Right atrium auricular region (tissue), 2 donors: ENCODE measurements at regions not wholly inside any gene's neighbourhood (a gene's known extent, or its start where the extent isn't known, plus 50 kb on each side); places are given as distances from the start of the nearest gene placed in this dataset.

Experiments used
- DNase-seq: peaks from one replicate; pipeline ENCODE4 v3.0.0-alpha.2; 2019; ENCODE audit warnings: low spot score
- H3K27ac ChIP-seq, 2 donors: fragments of 200-600 bp; sonication (generic); 1 replicate in 1 of 2; 2 replicates in 1 of 2; pipeline ENCODE4 v1.5.1; 2016 to 2019
- H3K27me3 ChIP-seq, 2 donors: fragments of 200-600 bp; sonication (generic); one replicate each; pipeline versions ENCODE4 v1.5.1 to v1.6.0; 2017 to 2019
- H3K36me3 ChIP-seq: fragments of 200-600 bp; sonication (generic); one replicate; pipeline ENCODE4 v1.5.1; 2016
- H3K4me1 ChIP-seq, 2 donors: fragments of 200-600 bp; sonication (generic); one replicate each; pipeline versions ENCODE4 v1.5.1 to v1.6.0; 2017 to 2019
- H3K4me3 ChIP-seq, 2 donors: fragments of 200-600 bp; sonication (generic); 1 replicate in 1 of 2; 2 replicates in 1 of 2; pipeline ENCODE4 v1.5.1; 2017 to 2019; ENCODE audit warnings: mild to moderate bottlenecking in 1 of 2, moderate library complexity in 1 of 2
- H3K9me3 ChIP-seq, 2 donors: fragments of 200-600 bp; sonication (generic); one replicate each; pipeline ENCODE4 v1.5.1; 2019
- TF ChIP-seq, protein P1 (sequence below), 2 donors: fragments of 200-600 bp; sonication (generic); IDR thresholded peaks; one replicate each; pipeline ENCODE4 v1.5.1; 2019; ENCODE audit warnings: antibody characterized with exemption in 2 of 2

- peaks cover 0 to 10% of the 10 kb centered on the region in 2 donors for H3K4me1 ChIP-seq
- no peak for DNase-seq
- H3K4me3 ChIP-seq, result no peak overlapping the region
- TF ChIP-seq, protein P1, sequence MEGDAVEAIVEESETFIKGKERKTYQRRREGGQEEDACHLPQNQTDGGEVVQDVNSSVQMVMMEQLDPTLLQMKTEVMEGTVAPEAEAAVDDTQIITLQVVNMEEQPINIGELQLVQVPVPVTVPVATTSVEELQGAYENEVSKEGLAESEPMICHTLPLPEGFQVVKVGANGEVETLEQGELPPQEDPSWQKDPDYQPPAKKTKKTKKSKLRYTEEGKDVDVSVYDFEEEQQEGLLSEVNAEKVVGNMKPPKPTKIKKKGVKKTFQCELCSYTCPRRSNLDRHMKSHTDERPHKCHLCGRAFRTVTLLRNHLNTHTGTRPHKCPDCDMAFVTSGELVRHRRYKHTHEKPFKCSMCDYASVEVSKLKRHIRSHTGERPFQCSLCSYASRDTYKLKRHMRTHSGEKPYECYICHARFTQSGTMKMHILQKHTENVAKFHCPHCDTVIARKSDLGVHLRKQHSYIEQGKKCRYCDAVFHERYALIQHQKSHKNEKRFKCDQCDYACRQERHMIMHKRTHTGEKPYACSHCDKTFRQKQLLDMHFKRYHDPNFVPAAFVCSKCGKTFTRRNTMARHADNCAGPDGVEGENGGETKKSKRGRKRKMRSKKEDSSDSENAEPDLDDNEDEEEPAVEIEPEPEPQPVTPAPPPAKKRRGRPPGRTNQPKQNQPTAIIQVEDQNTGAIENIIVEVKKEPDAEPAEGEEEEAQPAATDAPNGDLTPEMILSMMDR (IDR thresholded peaks at IDR 0.05), result no peak
- no peaks in the 10 kb centered on the region for H3K36me3 ChIP-seq
- no peaks in the 10 kb centered on the region for H3K27me3 ChIP-seq
- H3K27ac ChIP-seq, result no peak overlapping the region
- no peaks in the 10 kb centered on the region for H3K9me3 ChIP-seq
These were observed 52.1 kb upstream of the DIPK1A start for GRCh38 chr1:93013145-93014065.

- Histone ChIP-seq H3K27ac (no peak overlapping the region), H3K9me3 (no peaks in the 10 kb centered on the region), H3K4me1 (peaks cover 0 to 10% of the 10 kb centered on the region in 2 donors), H3K27me3 (no peaks in the 10 kb centered on the region), H3K36me3 (no peaks in the 10 kb centered on the region), H3K4me3 (no peak overlapping the region)
- DNase-seq, result no peak
- TF ChIP-seq, protein P1 (IDR thresholded peaks at IDR 0.05), result no peak
These were observed 52.9 kb upstream of the DIPK1A start for GRCh38 chr1:93014168-93014567.

DNA sequence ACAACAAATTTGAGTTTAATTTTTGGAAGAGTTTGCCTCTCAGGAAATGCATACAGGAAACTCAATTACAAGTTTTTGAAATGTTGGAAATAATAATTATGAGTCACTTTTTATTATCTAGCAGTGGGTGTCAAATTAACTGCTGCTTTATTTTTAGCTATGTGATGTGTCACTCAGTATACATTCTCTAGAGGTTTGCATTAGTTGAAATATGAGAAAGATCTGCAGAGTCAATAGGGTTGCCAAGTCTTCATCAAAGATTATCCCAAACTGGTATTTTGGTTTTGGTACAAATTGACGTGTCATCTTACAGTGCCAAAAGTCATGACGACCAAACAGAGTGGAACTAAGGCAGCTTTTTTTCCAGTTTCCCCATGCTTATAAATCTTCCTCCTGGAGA is 54.3 kb upstream of the DIPK1A start:
- peaks cover 0 to 10% of the 10 kb centered on the region in 2 donors for H3K4me1 ChIP-seq
- no peaks in the 10 kb centered on the region for H3K27me3 ChIP-seq
- H3K4me3 ChIP-seq, result no peak overlapping the region
- no peak for DNase-seq
- no peaks in the 10 kb centered on the region for H3K9me3 ChIP-seq
- TF ChIP-seq, protein P1 (IDR thresholded peaks at IDR 0.05), result no peak
- no peak overlapping the region for H3K27ac ChIP-seq
- no peaks in the 10 kb centered on the region for H3K36me3 ChIP-seq

GRCh38 chr1:93016171-93016570 is 54.9 kb upstream of the DIPK1A start:
- Histone ChIP-seq H3K4me3 (no peak overlapping the region), H3K4me1 (peaks cover 0 to 10% of the 10 kb centered on the region in 2 donors), H3K36me3 (no peaks in the 10 kb centered on the region), H3K27me3 (no peaks in the 10 kb centered on the region), H3K27ac (no peak overlapping the region), H3K9me3 (no peaks in the 10 kb centered on the region)
- no peak for DNase-seq
- TF ChIP-seq, protein P1 (IDR thresholded peaks at IDR 0.05), result no peak

DNA sequence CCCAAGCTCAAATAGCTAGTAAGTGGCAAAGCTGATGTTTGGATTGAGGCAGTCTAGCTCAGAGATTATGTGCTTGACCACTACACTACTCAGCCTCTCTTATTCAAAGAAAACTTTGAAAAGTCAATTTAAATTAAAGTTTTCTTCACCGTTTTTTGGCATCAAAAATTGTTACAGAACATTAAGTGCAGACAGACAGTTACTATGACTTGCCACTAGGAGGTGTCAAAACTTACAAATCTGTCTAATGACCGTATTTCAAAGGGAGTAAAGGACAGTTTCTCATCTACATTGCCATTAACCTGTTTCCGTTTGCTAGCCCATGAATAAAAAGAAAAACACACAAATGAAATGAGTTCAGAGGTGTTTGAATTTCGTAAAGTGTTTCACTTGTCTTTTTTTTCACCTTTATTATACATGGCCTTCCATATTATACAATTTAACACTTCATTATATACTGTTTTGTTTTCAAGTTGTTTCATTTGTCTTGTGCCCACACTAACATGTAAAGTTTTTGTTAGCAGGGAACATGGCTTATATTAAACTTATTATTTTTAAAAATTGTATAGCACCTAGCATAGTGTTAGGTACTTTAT is 57.4 kb upstream of the MTF2 start:
- H3K9me3 ChIP-seq, result no peaks in the 10 kb centered on the region
- H3K27me3 ChIP-seq, result no peaks in the 10 kb centered on the region
- H3K4me1 ChIP-seq, result no peaks in the 10 kb centered on the region
- no peak overlapping the region for H3K4me3 ChIP-seq
- H3K36me3 ChIP-seq, result no peaks in the 10 kb centered on the region
- no peak for DNase-seq
- TF ChIP-seq, protein P1 (IDR thresholded peaks at IDR 0.05), result peak; percentile 60 to 71
- no peak overlapping the region for H3K27ac ChIP-seq
